Endodermal cell (in vitro differentiated cells): ENCODE measurements at regions not wholly inside any gene's neighbourhood (a gene's known extent, or its start where the extent isn't known, plus 50 kb on each side); places are given as distances from the start of the nearest gene placed in this dataset.

Experiments
- DNase-seq: peaks from one replicate; pipeline ENCODE4 v3.0.0-alpha.2; 2017
- H3K27ac ChIP-seq: 2 replicates; pipeline ENCODE4 v1.5.1; 2013; ENCODE audit warnings: mild to moderate bottlenecking, low read depth, low read length, moderate library complexity
- H3K27me3 ChIP-seq: 2 replicates; pipeline ENCODE4 v1.6.1; 2013; ENCODE audit warnings: mild to moderate bottlenecking, low read length, moderate library complexity; ENCODE audit not compliant: insufficient read depth, control insufficient read depth, poor library complexity, severe bottlenecking
- H3K36me3 ChIP-seq: 2 replicates; pipeline ENCODE4 v1.7.0; 2013; ENCODE audit warnings: mild to moderate bottlenecking, low read length, moderate library complexity; ENCODE audit not compliant: control insufficient read depth, insufficient read depth
- H3K4me1 ChIP-seq: one replicate; pipeline ENCODE4 v1.7.0; 2013; ENCODE audit warnings: low read length; ENCODE audit not compliant: control insufficient read depth, insufficient read depth
- H3K4me3 ChIP-seq: 2 replicates; pipeline ENCODE4 v1.5.1; 2013; ENCODE audit warnings: mild to moderate bottlenecking, low read length, moderate library complexity
- H3K9ac ChIP-seq: 2 replicates; pipeline ENCODE4 v1.6.1; 2013; ENCODE audit warnings: mild to moderate bottlenecking, low read length, moderate library complexity; ENCODE audit not compliant: poor library complexity, severe bottlenecking; ENCODE audit errors: extremely low read depth
- H3K9me3 ChIP-seq: 2 replicates; pipeline ENCODE4 v1.6.1; 2013; ENCODE audit warnings: mild to moderate bottlenecking, low read length, moderate library complexity; ENCODE audit not compliant: control insufficient read depth
- H3K27ac Mint-ChIP-seq: 2 replicates; pipeline ENCODE4 v1.8.0; 2020; ENCODE audit warnings: mixed read lengths
- H3K27me3 Mint-ChIP-seq: 2 replicates; pipeline ENCODE4 v1.8.0; 2021; ENCODE audit warnings: mild to moderate bottlenecking, mixed read lengths; ENCODE audit not compliant: insufficient read depth
- H3K36me3 Mint-ChIP-seq: 2 replicates; pipeline ENCODE4 v1.8.0; 2020; ENCODE audit warnings: low read depth, mixed read lengths
- H3K4me1 Mint-ChIP-seq: 2 replicates; pipeline ENCODE4 v1.8.0; 2020; ENCODE audit warnings: mixed read lengths
- H3K4me3 Mint-ChIP-seq: 2 replicates; pipeline ENCODE4 v1.8.0; 2020; ENCODE audit warnings: mild to moderate bottlenecking, moderate library complexity, mixed read lengths
- H3K9me3 Mint-ChIP-seq: 2 replicates; pipeline ENCODE4 v1.8.0; 2020; ENCODE audit warnings: mild to moderate bottlenecking, mixed read lengths
- WGBS, 2 experiments: methylation state at CpG; one replicate each; pipeline versions ENCODE4 v1.1.5 to v1.1.7; 2013; ENCODE audit warnings: missing lambda C conversion rate in 2 of 2, mixed read lengths in 1 of 2; ENCODE audit not compliant: insufficient coverage in 1 of 2, insufficient read length in 1 of 2; 5-methylcytosine and 5-hydroxymethylcytosine counted together
- TF ChIP-seq, protein P1 (sequence below): fragments of 200-600 bp; sonication (generic); conservative IDR thresholded peaks from 2 replicates; pipeline ENCODE4 v1.5.0; 2021; ENCODE audit warnings: antibody characterized with exemption, mild to moderate bottlenecking

DNA sequence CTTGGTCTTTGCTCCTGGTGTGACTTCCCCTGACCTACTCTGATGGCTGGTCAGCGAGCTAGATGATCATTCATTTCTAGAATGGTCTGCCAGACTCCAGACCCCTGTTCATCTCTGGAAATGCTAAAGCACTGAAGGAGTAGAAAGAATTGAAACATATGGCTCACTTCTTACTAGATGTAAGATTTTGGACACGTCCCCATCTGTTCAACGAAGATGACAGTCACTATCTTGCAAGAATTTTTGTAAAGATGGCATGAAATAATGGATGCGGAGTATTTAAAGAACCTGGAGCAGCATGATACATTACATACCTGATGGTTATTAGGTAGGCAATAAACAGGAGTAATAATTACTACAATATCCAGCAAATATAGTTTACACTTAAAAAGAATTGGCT lies 252.7 kb upstream of the SDK2 start:
- H3K4me3 ChIP-seq: no peak overlapping the region
- Mint-ChIP-seq H3K4me1 (peaks cover 3% of the 10 kb centered on the region), H3K36me3 (no peaks in the 10 kb centered on the region), H3K27ac (no peak overlapping the region), H3K9me3 (peaks cover 5% of the 10 kb centered on the region), H3K27me3 (peaks cover 96% of the 10 kb centered on the region), H3K4me3 (no peak overlapping the region)
- H3K4me1 ChIP-seq: no peaks in the 10 kb centered on the region
- no peak overlapping the region for H3K27ac ChIP-seq
- no peaks in the 10 kb centered on the region for H3K36me3 ChIP-seq
- no peak for DNase-seq
- H3K9me3 ChIP-seq: peaks cover 8% of the 10 kb centered on the region
- no peak overlapping the region for H3K9ac ChIP-seq
- peaks cover 74% of the 10 kb centered on the region for H3K27me3 ChIP-seq
- TF ChIP-seq, protein P1, sequence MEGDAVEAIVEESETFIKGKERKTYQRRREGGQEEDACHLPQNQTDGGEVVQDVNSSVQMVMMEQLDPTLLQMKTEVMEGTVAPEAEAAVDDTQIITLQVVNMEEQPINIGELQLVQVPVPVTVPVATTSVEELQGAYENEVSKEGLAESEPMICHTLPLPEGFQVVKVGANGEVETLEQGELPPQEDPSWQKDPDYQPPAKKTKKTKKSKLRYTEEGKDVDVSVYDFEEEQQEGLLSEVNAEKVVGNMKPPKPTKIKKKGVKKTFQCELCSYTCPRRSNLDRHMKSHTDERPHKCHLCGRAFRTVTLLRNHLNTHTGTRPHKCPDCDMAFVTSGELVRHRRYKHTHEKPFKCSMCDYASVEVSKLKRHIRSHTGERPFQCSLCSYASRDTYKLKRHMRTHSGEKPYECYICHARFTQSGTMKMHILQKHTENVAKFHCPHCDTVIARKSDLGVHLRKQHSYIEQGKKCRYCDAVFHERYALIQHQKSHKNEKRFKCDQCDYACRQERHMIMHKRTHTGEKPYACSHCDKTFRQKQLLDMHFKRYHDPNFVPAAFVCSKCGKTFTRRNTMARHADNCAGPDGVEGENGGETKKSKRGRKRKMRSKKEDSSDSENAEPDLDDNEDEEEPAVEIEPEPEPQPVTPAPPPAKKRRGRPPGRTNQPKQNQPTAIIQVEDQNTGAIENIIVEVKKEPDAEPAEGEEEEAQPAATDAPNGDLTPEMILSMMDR: no peak
- WGBS, 2 experiments: 87 to 90% methylated on average over 3 to 4 of the region's 4 CpGs

GRCh38 chr17:73899839-73900238 lies 255.6 kb upstream of the SDK2 start:
- Histone ChIP-seq H3K9ac (no peak overlapping the region), H3K36me3 (no peaks in the 10 kb centered on the region), H3K4me3 (no peak overlapping the region), H3K9me3 (no peaks in the 10 kb centered on the region), H3K4me1 (peaks cover 5% of the 10 kb centered on the region), H3K27ac (no peak overlapping the region), H3K27me3 (peaks cover 93% of the 10 kb centered on the region)
- DNase-seq: peak; percentile 28
- Mint-ChIP-seq H3K9me3 (no peaks in the 10 kb centered on the region), H3K4me1 (peaks cover 9% of the 10 kb centered on the region), H3K27ac (no peak overlapping the region), H3K4me3 (no peak overlapping the region), H3K27me3 (peaks cover 98% of the 10 kb centered on the region), H3K36me3 (no peaks in the 10 kb centered on the region)
- WGBS, 2 experiments: 93 to 100% methylated on average over 8 of the region's 8 CpGs
- TF ChIP-seq, protein P1: no peak

DNA sequence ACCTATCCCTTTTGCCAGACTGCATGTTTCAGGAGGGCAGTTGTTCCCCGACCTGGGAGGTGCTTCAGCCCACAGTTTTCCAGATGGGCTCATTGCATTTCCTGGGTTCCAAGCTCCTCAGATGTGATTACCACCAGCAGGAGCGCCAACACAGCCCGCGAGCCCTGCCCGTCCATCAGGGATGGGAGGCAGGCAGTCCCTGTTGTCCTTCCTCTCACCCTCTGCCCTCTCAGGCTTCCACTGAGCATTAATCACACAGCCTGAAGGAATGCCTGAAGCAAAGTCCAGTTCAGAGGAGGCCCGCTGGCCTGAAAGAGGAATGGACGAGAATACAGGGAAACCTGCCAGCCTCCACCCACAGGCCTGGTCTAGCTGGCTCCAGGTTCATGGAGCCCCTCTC lies 256.3 kb upstream of the SDK2 start:
- Mint-ChIP-seq H3K36me3 (no peaks in the 10 kb centered on the region), H3K27ac (no peak overlapping the region), H3K4me1 (peaks cover 9% of the 10 kb centered on the region), H3K4me3 (no peak overlapping the region), H3K27me3 (peaks cover 99% of the 10 kb centered on the region), H3K9me3 (no peaks in the 10 kb centered on the region)
- Histone ChIP-seq H3K4me1 (peaks cover 5% of the 10 kb centered on the region), H3K4me3 (no peak overlapping the region), H3K27me3 (peaks cover 94% of the 10 kb centered on the region), H3K9ac (no peak overlapping the region), H3K9me3 (no peaks in the 10 kb centered on the region), H3K27ac (no peak overlapping the region), H3K36me3 (no peaks in the 10 kb centered on the region)
- TF ChIP-seq, protein P1: no peak
- WGBS, 2 experiments: 88 to 93% methylated on average over 7 of the region's 7 CpGs
- DNase-seq: peak; percentile 39
